Hypothalamus (tissue), 51 donors: ENCODE measurements at regions not wholly inside any gene's neighbourhood (a gene's known extent, or its start where the extent isn't known, plus 50 kb on each side); places are given as distances from the start of the nearest gene placed in this dataset.
"Not testable (repeated sequence)": the region's sequence is repeated elsewhere in the genome, so short reads cannot be mapped to it uniquely, and the experiment has no call there.

ENCODE experiments used
- DNase-seq, 51 donors: peaks; one replicate each; lab custom pipeline; 2025; lab: John Stamatoyannopoulos, UW

GRCh38 chr18:11388755-11389680 is 220.4 kb upstream of the SLC35G4 start:
- no peak for DNase-seq

DNA sequence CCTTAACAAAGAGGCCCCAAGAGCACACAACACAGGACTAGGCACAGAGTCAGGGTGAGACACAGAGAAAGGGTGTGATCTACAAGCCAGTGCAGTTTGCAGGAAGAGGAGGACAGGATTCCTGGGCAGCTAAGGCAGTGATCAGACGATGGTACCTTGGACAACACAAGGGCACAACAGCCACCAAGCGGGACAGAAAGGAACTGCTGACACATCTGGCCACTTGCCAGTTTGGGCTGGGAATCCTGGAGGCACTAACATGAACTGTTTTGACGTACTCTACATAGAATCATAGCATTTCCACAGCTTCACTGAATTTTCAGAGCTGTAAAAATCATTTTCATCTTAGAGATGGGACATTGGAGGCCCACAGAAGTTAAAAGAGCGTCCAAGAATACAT is 221.5 kb upstream of the SLC35G4 start:
- DNase-seq: peak in 13 of 51 donors; percentile 1 to 48 (median 9)

- DNase-seq: no peak
Observed at GRCh38 chr18:11383381-11383780, 226.0 kb upstream of the SLC35G4 start.

DNA sequence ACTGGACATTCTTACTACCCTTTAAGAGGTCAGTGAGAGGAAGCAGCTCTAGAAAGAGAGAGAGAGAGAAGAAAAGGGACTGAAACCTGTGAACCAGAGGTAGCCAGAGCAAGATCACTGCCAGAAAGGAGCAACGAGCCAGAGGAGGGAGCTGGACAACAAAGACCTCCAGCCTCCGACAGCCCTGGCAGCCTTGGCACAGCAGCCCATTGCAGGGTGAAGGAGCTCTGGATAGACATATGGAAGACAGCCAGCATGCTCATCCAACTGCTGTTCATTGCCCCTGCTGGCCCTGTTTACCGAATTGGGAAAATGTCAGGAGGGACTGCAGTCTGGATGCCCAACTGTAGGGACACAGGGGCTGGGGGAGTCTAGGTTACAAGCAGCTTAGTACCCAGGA is 228.4 kb upstream of the SLC35G4 start:
- DNase-seq: no peak

- DNase-seq: no peak
Observed at GRCh38 chr18:11379660-11380059, 229.7 kb upstream of the SLC35G4 start.

DNA sequence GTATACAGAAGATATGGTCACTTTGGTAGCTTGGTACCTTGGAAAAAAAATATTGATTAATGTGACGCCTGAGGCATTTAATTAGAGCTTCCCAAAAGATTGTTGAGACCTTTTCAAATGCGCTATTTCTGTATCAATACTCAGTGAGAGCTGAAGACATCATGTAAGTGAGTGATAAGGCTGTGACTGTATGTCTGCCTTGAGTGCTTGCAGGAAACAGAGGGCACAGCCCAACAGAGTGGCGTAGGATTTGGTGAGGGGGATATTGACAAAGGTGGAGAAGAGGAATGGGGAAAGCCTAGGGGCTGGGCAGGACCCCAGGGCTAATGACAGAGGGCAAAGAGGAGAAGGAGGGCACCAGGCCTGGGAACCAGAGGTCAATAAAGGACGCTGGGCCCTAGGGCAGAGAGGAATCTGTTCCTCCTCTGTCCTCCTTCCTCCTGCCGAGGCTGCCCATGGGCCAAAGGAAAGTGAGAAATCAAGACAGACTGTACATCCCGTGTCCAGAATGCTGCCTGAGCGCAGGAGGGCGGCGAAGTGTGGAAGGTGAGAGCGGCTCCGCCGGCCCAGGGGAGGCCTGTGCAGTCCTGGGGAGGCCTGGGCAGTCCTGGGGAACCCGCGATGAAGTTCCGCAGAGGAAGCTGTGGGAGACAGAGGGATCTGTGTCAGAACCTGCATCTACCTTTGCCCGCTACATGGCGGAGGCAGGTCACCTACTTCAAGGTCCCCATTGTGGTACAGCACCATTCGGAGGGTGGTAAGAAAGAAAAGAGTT is 228.6 kb upstream of the PIEZO2 start:
- DNase-seq: no peak

DNA sequence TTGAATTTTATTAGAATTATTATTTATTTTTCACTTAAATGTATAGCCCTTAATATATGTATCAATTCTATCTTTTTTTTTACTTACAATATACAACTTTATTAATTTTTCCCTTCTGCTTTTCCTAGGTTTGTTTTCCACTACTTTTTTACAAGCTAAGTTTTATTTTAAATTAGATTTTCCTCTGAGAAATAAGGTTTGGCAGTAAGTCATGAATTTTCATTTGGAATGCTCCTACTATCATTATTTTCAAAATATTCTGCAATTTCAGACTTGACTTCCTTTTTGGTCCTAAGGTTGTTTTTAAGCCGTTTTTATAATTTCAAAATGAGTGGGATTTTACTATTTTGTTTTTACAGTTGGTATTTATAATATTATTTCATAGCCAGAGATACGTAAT is 222.8 kb upstream of the PIEZO2 start:
- no peak for DNase-seq

- no peak for DNase-seq
Observed at GRCh38 chr18:11369556-11369955, 220.2 kb upstream of the PIEZO2 start.

- DNase-seq: no peak
Observed at GRCh38 chr18:11368020-11368419, 218.7 kb upstream of the PIEZO2 start.

DNA sequence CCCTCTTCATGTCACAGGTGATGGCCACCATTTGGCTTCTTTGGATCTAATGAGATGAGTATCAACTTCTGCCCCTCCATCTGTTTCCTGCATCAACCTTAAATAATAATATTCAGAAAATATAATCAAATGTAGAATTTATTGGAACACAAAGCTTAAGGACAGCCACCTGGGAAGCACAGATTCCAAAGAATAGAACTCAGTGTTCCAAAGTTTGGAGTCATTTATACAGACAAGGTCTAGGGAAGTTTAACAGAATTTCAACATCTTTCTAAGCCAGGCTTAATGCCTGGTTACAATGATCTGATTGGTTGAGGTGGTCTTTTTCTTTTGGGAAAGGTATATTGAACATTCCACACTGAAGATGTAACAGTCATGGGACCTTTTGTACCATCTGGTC is 218.0 kb upstream of the PIEZO2 start:
- DNase-seq: no peak

DNA sequence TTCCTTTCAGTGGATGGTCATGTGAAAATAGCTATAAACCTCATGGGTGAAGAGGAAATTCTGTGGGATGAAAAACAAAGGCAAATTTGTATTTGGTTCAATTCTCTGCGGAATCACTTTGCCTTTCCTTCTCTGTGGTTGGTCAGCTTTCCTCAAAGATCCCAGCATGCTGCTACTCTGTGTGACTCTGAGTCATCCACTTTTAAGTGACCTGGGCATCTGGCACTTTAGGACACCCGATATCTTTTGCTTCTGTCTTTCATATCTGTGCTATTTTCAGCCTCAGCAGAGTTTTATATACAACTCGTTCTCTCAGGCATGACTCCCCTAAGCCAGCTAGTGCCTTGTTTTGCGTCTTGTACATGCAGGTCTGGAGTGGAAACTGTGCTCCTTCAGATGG is 217.0 kb upstream of the PIEZO2 start:
- no peak for DNase-seq

DNA sequence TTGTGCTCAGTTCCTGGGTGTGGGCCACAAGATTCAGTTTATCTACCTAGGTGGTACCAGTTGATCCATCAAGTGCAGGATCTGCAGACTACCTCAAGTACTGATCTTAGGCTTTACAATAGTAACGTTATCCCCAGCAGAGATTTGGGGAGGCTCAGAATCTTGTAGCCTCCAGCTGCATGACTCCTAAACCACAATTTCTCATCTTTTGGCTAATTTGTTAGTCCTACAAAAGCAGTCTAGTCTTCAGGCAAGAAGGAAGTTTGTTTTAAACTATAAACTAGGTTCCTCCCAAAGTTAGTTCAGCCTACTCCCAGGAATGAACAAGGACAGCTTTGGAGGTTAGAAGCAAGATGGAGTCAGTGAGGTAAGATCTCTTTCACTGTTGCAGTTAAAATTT is 213.5 kb upstream of the PIEZO2 start:
- DNase-seq: no peak

- not testable (repeated sequence) for DNase-seq
Observed at GRCh38 chr18:11361862-11362261, 212.5 kb upstream of the PIEZO2 start.

- DNase-seq: no peak
Observed at GRCh38 chr18:11357678-11358077, 208.3 kb upstream of the PIEZO2 start.

- DNase-seq: not testable (repeated sequence)
Observed at GRCh38 chr18:11344576-11344975, 195.2 kb upstream of the PIEZO2 start.

GRCh38 chr18:11343096-11343495 is 193.7 kb upstream of the PIEZO2 start:
- DNase-seq: no peak

DNA sequence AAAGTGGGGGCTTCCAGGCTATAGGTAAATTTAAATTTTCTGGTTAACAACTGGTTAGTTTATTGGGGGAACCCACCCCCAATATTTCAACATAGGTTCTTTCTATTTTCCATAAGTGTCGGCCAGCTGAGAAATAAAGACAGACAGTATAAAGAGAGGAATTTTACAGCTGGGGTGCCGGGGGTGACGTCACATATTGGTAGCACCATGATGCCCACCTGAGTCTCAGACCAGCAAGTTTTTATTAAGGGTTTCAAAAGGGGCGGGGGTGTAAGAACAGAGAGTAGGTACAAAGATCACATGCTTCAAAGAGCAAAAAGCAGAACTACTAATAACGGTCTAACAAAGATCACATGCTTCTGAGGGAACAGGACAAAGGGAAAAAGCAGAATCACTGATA is 192.7 kb upstream of the PIEZO2 start:
- DNase-seq: not testable (repeated sequence)

DNA sequence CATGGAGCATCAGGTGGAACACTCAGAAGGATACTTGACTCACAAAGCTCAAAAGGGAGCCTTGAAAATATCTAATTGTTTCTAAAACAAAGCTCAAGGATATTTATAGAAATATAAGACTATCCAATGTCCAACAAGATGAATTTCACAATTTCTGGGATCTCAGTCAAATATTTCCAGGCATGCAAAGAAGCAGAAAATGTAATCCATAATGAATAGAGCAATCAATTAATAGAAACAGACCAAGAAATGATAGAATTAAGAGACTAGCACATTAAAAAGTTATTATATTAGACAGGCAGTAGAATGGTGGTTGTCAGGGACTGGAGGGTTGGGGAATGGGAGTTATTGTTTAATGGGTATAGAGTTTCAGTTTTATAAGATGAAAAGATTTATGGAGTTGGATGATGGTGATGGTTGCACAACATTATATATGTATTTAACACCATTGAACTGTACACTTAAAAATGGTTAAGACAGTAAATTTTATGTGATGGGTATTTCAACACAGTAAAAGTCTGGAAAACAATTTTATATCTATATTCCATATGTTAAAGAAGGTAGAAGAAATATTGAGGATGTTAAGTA is 189.9 kb upstream of the PIEZO2 start:
- DNase-seq: no peak

GRCh38 chr18:11336241-11336640 is 186.9 kb upstream of the PIEZO2 start:
- DNase-seq: no peak

DNA sequence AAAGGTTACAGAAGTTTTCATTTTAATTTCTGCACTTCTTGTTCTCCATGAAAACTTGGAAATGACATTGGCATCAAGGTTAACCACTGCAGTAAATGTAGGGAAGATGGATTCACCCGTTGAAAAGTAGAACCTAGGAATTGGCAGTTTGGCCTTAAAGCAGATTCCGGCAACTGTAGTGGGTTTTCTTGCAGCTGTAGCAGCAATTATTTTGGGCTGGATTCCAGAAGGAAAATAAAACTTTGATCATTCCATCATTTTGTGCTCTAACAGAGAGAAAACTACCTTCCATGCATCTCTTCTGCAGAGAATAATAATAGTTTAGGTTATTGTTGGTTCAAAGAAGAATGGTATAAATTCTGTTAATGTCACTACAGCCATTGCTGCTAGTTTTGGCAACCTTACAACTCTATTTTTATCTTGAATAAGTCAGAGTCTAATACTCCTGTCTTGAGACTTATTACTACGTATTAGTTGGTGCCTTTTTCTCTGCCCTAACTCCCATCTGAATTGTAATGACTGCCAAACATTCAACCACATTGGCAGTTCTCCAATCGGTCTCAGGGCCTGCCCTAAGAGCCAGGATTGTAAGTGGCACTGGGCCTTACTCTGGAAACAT is 178.1 kb upstream of the PIEZO2 start:
- peak in 1 of 51 donors; percentile 2 for DNase-seq
